GM19351 (cell line): ENCODE measurements at regions not wholly inside any gene's neighbourhood (a gene's known extent, or its start where the extent isn't known, plus 50 kb on each side); places are given as distances from the start of the nearest gene placed in this dataset.
"Not testable (repeated sequence)": the region's sequence is repeated elsewhere in the genome, so short reads cannot be mapped to it uniquely, and the experiment has no call there.

Experiments
- ATAC-seq: cut with Tn5 transposase; IDR thresholded peaks from one replicate; pipeline ENCODE4 v1.9.1; 2021; ENCODE audit warnings: mild to moderate bottlenecking, moderate library complexity; ENCODE audit not compliant: unreplicated experiment

DNA sequence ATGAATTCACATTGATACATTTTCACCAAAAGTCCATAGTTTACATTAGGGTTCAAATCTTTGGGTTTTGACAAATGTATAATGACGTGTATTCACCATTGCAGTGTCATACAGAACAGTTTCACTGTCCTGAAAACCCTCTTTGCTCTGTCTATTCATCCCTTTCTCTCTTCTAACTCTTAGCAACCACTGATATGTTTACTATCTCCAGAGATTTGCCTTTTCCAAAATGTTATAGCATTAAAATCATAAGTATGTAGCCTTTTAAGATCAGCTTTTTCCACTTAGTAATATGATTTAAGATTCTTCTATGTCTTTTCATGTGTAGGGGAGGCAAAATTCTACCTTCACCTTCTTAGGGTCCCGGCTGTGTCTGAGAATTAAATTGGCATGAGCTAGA, 203.8 kb downstream of the TPRG1 start:
- no peak for ATAC-seq

GRCh38 chr3:189383630-189384029, 211.9 kb downstream of the TPRG1 start:
- no peak for ATAC-seq

DNA sequence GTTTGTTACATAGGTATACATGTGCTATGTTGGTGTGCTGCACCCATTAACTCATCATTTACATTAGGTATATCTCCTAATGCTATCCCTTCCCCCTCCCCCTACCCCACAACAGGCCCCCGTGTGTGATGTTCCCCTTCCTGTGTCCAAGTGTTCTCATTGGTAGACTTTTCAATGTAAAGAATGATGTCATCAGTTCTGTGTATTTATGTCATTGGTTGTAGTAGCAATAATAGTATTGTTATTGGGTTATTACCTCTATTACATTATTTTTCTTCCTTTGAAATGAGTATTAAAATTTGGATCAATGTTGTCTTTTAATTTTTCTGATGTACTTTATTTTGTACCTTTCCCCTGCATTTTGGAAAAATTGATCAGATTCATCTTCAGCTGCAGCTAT, 214.1 kb downstream of the TPRG1 start:
- not testable (repeated sequence) for ATAC-seq

DNA sequence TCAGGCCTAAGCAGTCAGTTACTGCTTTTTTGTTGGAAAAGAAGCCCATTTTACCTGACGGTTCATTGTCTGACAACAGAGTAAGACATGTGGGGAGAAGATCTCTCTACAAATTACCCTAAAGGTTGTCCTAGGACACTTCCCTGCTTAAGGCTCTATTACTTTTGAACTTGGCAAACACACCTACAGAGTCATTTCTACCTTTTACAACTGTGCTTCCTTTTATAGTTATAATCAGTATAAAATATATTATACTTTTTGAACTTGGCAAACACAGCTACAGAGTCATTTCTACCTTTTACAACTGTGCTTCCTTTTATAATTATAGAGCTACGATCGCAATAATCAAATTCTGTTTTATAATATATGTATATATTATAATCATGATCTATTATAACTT, 215.0 kb downstream of the TPRG1 start:
- no peak for ATAC-seq

- no peak for ATAC-seq
Measured at GRCh38 chr3:189389346-189389745, 217.6 kb downstream of the TPRG1 start.

- ATAC-seq, result no peak
Measured at GRCh38 chr3:189393598-189393997, 221.8 kb downstream of the TPRG1 start.

DNA sequence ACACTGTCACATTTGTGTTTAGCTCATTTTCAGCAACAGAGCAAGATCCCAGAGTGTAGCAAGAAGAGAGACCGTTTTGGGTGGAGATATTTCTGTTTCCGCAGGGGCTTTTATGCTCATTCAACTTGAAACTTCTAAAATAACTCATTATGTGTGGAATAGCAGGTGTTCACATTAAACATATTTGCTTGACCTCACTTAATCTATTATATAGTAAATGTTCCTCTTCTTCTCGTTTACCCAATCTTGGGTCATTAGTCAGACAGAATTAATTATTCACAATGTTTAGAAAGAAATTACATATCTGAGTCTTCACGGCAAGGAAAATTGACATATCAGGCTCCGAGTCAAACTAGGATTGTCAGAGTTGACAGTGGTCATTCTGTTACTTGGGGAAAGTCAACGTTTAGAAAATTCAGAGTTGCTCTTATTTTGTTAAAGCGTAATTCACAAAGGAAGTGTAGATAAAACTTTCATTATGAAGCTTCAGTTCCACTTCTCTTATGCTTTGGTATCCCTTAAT, 222.9 kb downstream of the TPRG1 start:
- peak; percentile 82 for ATAC-seq

DNA sequence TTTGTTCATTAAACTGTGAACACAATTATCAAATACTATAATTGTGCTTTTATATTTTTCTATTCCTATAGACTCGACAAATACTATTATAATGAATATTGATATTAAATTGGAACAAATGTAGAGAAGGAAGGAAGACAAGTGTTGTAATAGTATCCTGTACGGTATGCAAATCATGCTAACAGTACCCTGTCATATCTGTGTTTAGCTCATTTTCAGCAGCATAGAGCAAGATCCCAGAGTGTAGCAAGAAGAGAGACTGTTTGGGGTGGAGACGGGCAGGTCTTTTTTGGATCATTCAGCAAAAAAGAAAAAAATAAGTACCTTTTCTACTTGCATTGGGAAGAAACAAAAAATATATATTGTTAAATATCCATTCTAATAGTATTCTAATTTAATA, 224.1 kb downstream of the TPRG1 start:
- ATAC-seq, result no peak

- no peak for ATAC-seq
Measured at GRCh38 chr3:189398656-189399055, 226.9 kb downstream of the TPRG1 start.

DNA sequence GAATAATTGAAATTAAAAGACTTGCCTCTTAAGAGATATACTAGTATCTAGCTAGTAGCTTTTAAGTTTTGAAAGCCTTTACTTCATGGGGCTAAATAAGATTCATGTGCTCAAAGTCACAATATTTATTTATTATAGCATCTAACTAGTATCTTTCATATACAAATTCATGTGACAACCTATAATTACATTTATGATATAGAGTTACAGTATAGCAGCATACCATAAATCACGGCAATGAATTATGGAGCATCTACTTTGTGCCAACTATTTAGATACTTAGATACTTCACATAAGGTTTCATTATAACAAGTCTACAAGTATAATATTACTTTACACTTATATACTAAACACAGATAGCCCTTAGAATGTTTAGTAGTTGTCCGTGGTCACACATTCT, 229.4 kb downstream of the TPRG1 start:
- ATAC-seq, result no peak

DNA sequence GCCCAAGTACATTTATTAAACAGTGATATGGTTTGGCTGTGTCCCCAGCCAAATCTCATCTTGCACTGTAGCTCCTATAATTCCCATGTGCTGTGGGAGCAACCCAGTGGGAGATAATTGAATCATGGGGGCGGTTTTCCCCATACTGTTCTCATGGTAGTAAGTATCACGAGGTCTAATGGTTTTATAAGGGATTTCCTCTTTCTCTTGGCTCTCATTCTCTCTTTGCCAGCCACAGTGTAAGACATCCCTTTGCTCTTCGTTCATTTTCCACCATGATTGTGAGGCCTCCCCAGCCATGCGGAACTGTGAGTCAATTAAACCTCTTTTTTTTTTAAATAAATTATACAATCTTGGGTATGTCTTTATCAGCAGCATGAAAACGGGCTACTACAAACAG, 228.0 kb upstream of the TP63 start:
- no peak for ATAC-seq

- ATAC-seq, result no peak
Measured at GRCh38 chr3:189404024-189404423, 227.2 kb upstream of the TP63 start.

- peak; percentile 70 for ATAC-seq
Measured at GRCh38 chr3:189404797-189405484, 226.2 kb upstream of the TP63 start.

DNA sequence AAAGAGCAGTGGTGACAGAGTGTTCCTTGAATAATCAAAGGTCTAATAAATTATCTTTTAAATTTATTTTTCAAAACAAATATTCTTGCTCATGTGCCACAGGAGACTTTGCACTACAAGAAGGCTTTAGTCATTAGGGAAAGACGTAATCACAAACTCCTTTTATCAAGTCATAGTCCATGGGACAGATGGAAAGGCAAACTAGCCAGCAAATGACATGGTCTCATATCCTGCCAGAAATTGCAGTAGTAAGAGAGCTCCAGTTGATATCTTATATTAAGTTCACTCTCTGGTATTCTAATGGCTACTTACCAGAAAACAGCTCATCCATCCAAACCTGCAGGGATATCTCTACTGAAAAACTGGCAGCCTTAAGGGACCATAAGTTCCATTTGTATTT, 225.0 kb upstream of the TP63 start:
- no peak for ATAC-seq

DNA sequence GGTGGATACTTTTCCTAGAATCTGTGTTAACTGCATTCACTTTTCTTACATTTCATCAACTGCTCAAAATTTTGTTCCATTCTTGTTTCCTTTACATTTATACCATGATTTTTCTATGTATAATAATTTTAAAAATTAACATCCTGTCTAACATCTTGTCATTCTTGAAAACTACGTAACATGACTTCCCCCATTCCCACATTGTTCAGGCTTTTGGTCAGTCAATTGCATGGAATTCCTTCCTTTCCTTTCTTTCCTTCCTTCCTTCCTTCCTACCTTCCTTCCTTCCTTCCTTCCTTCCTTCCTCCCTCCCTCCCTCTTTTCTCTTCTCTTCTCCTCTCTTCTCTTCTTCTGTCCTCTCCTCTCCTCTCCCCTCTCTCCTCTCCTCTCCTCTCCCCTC, 220.7 kb upstream of the TP63 start:
- no peak for ATAC-seq

DNA sequence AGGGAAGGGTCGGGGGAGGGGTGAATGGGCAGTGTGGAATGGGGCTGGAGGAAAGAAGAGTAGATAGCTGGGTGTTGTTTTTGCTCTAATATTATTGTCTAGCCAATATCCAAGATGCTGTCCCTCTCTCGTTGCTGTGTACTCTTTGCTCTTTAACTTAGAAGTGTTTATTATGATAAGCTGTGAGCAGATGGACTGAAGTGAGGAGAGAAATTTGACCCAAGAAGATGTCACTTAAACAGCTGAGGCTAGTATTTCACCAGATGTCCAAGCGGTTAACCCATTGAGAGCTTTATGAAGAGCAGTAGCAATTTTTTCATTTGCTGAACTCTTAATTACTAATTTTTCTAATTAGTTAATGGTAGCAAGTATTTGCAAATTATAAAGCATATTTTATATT, 212.2 kb upstream of the TP63 start:
- no peak for ATAC-seq

DNA sequence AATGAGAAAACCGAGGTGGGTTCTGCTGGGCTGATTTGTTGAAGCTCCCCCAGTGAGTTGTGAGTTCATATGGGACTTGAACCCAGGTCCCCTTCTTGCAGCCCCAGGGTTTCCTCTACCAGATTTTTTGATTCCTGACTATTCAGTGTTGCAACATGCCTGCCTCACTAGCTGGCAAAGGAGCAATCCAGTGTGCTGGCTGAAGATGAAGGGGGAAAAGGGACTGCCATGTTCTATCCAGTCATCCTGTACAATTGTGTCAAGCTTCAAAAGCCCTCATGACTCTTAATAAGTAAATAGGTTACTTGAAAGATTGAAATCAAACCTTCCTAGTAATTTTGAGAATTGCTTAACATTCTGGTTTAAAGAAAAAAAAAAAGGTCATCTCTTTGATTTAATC, 211.5 kb upstream of the TP63 start:
- no peak for ATAC-seq

GRCh38 chr3:189424922-189425321, 206.3 kb upstream of the TP63 start:
- no peak for ATAC-seq

GRCh38 chr3:189429019-189429418, 202.2 kb upstream of the TP63 start:
- ATAC-seq, result no peak

DNA sequence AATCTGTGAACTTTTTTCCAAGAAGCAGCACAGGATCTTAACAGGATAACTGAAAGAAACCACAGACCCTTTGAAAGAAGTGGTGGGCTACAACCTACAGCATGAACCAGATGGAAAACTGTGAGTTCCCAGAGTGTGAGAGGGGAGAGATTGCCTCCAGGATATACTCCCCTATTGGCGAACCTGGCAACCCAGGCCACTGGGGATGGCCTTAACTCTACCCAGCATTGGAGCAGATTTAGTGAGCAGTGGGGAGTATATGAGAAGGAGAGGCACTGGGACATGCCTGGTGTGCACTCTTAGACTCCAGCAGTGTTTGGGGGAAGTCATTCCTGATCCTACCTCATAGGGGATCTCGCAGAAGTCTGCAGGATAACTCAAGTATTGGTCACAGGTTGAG, 201.0 kb upstream of the TP63 start:
- no peak for ATAC-seq

- not testable (repeated sequence) for ATAC-seq
Measured at GRCh38 chr3:189442257-189442656, 188.9 kb upstream of the TP63 start.

GRCh38 chr3:189446959-189447560, 184.1 kb upstream of the TP63 start:
- no peak for ATAC-seq

DNA sequence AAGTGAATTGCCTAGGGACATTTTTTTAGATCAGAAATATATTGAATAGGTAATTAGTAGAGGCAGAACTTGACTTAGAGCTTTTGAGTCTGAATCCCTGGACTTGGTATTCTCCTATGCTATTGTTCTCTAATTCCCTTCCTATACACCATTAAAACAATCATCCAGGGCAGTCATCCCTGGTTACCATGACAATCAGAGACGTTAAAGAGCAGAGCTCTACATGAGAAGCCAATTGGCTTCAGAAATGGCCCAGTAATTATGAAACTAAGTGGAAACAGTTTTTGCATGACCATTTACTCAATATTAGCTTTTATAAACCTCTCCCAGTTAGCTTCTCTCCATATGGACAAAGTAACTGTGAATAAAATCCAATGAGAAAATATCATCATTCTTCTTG, 182.1 kb upstream of the TP63 start:
- no peak for ATAC-seq
